Fibroblast of mammary gland (primary cell): ENCODE measurements at regions not wholly inside any gene's neighbourhood (a gene's known extent, or its start where the extent isn't known, plus 50 kb on each side); places are given as distances from the start of the nearest gene placed in this dataset.
"Not testable (repeated sequence)": the region's sequence is repeated elsewhere in the genome, so short reads cannot be mapped to it uniquely, and the experiment has no call there.

Experiments used
- DNase-seq: peaks from one replicate; pipeline ENCODE4 v3.0.0-alpha.2; 2010; ENCODE audit warnings: low read depth
- H3K4me3 ChIP-seq: 2 replicates; pipeline ENCODE4 v1.5.1; 2011; ENCODE audit warnings: low read depth, mild to moderate bottlenecking, low read length, moderate library complexity; ENCODE audit not compliant: control insufficient read depth
- TF ChIP-seq, protein P1 (sequence below): conservative IDR thresholded peaks from 2 replicates; pipeline ENCODE4 v1.5.1; 2011; ENCODE audit warnings: low read depth, low read length, inconsistent platforms; ENCODE audit not compliant: control insufficient read depth, insufficient read depth

- H3K4me3 ChIP-seq, result no peak overlapping the region
- no peak for DNase-seq
- TF ChIP-seq, protein P1, sequence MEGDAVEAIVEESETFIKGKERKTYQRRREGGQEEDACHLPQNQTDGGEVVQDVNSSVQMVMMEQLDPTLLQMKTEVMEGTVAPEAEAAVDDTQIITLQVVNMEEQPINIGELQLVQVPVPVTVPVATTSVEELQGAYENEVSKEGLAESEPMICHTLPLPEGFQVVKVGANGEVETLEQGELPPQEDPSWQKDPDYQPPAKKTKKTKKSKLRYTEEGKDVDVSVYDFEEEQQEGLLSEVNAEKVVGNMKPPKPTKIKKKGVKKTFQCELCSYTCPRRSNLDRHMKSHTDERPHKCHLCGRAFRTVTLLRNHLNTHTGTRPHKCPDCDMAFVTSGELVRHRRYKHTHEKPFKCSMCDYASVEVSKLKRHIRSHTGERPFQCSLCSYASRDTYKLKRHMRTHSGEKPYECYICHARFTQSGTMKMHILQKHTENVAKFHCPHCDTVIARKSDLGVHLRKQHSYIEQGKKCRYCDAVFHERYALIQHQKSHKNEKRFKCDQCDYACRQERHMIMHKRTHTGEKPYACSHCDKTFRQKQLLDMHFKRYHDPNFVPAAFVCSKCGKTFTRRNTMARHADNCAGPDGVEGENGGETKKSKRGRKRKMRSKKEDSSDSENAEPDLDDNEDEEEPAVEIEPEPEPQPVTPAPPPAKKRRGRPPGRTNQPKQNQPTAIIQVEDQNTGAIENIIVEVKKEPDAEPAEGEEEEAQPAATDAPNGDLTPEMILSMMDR, result no peak
Observed at GRCh38 chr11:25453471-25453870, 878.5 kb upstream of the ANO3 start.

DNA sequence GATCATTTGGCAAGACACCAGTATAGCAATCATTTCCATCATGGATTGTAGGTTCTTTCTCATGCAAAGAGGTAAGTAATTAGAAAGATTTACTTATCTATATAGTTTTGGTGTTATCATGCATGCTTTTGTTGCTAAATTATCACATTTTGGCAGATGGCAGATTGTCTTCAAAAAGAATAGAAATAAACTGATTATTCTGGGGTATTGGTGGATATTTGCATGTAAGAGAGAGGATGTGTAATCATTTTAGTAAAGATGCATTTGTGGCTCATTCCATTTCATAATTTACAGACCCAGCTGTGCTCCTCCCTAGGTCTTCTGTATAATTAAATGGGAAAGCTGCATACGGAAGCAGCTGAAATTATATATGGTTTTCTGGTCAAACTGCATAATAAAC is 875.7 kb upstream of the ANO3 start:
- TF ChIP-seq, protein P1, result no peak
- DNase-seq, result no peak
- H3K4me3 ChIP-seq, result no peak overlapping the region

GRCh38 chr11:25483915-25484635 is 847.9 kb upstream of the ANO3 start:
- no peak overlapping the region for H3K4me3 ChIP-seq
- DNase-seq, result no peak
- TF ChIP-seq, protein P1, result no peak

DNA sequence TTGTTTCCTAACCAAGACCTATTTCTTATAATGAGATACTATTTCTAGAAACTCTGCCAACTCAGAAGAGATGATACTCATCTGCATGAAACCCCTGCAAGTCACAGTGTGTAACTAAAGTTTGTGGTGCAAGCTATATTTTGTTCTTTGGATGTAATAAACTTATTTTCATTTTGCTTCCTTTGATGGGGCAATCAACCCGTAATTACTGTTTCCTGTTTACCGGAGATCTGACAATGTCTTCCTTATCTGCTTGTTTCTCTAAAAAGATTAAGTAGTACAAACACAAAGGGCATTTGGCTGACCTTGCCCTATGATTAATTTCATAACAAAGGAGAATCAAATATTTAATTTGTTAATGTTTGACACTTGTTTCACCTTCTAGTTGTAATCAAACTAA is 846.6 kb upstream of the ANO3 start:
- TF ChIP-seq, protein P1, result no peak
- no peak for DNase-seq
- no peak overlapping the region for H3K4me3 ChIP-seq

GRCh38 chr11:25486338-25486737 is 845.6 kb upstream of the ANO3 start:
- H3K4me3 ChIP-seq, DNase-seq: not testable (repeated sequence)

DNA sequence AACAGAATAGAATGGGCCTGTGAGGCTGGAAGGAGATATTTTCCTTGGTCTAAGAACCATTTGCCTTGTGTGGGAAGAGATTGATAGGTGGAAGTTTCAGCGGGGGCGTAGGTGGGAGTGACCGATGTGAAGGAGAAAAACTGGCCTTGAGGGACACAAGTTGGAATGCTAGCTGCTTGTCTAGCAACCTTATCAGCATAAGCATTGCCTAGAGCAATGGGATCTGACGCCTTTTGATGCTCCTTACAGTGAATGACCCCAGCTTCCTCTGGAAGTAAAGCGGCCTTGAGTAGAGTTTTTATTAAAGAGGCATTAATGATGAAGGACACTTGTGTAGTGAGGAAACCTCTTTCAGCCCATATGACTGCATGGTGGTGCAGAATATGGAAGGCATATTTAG is 843.8 kb upstream of the ANO3 start:
- not testable (repeated sequence) for H3K4me3 ChIP-seq, DNase-seq

- not testable (repeated sequence) for H3K4me3 ChIP-seq, DNase-seq
Observed at GRCh38 chr11:25501426-25501825, 830.5 kb upstream of the ANO3 start.

DNA sequence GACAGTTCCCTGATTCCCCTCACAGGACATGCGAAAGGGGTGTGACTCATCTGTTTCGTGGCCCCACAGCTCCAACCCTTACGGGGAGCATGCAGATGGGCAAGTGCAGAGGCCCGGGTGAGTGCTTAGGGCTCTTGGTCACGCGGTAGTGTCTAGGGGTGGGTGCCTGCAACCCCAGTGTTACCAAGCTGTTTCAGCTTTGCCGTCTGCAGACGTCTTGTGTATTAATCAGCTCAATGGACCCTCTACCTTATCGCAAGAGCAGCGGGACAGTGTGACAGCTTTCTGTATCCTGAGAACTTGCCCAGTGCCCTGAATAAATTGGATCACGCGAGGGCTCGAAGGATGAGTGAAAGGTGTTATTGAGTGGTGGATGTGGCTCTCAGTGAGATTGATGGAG is 816.4 kb upstream of the ANO3 start:
- no peak overlapping the region for H3K4me3 ChIP-seq
- TF ChIP-seq, protein P1, result no peak
- DNase-seq, result no peak
